Mammary epithelial cell (primary cell): ENCODE measurements at regions not wholly inside any gene's neighbourhood (a gene's known extent, or its start where the extent isn't known, plus 50 kb on each side); places are given as distances from the start of the nearest gene placed in this dataset.

Experiments used
- EZH2 ChIP-seq: IDR thresholded peaks from 2 replicates; pipeline ENCODE4 v1.6.1; 2012; ENCODE audit warnings: low read length, inconsistent platforms, borderline replicate concordance
- TF ChIP-seq, protein P1 (sequence below), 2 donors: IDR thresholded peaks in 1 of 2; conservative IDR thresholded peaks in 1 of 2; 2 replicates each; pipeline ENCODE4 v1.5.1; 2011 to 2012; ENCODE audit warnings: inconsistent platforms in 2 of 2, low read length in 2 of 2, mild to moderate bottlenecking in 2 of 2, control low read depth in 1 of 2, low read depth in 1 of 2; ENCODE audit not compliant: insufficient read depth in 1 of 2; ENCODE audit errors: extremely low read depth in 1 of 2

DNA sequence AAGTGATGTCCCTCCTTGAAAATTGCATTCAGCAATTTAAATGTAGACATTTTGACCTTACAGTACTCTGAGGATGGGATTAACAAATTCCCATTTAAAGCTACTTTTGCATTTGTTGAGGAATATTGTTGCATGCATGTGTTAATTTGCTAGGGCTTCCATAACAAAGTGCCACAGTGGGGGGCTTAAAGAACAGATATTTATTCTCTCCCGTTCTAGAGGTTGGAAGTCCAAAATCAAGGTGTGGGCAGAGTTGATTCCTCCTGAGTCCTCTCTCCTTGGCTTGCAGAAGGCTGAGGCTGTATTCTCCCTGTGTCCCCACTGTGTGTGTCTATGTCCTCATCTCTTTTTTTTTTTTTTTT is 51.8 kb upstream of the CDK20 start:
- TF ChIP-seq, protein P1, sequence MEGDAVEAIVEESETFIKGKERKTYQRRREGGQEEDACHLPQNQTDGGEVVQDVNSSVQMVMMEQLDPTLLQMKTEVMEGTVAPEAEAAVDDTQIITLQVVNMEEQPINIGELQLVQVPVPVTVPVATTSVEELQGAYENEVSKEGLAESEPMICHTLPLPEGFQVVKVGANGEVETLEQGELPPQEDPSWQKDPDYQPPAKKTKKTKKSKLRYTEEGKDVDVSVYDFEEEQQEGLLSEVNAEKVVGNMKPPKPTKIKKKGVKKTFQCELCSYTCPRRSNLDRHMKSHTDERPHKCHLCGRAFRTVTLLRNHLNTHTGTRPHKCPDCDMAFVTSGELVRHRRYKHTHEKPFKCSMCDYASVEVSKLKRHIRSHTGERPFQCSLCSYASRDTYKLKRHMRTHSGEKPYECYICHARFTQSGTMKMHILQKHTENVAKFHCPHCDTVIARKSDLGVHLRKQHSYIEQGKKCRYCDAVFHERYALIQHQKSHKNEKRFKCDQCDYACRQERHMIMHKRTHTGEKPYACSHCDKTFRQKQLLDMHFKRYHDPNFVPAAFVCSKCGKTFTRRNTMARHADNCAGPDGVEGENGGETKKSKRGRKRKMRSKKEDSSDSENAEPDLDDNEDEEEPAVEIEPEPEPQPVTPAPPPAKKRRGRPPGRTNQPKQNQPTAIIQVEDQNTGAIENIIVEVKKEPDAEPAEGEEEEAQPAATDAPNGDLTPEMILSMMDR (conservative IDR thresholded peaks at IDR 0.05 in 1 of 2, IDR thresholded peaks at IDR 0.05 in 1 of 2; ENCODE audit: extremely low read depth in 1 of 2, insufficient read depth in 1 of 2, low read depth in 1 of 2, low read length in 2 of 2) = no peak
- no peak for TF ChIP-seq EZH2
